Ishikawa (cell line): ENCODE measurements at regions not wholly inside any gene's neighbourhood (a gene's known extent, or its start where the extent isn't known, plus 50 kb on each side); places are given as distances from the start of the nearest gene placed in this dataset.

ENCODE experiments used
- CEBPB ChIP-seq: IDR thresholded peaks from 2 replicates; pipeline ENCODE4 v1.6.1; 2012
- CREB1 ChIP-seq: IDR thresholded peaks from 2 replicates; pipeline ENCODE4 v1.6.1; 2012; ENCODE audit warnings: low read depth
- EGR1 ChIP-seq: IDR thresholded peaks from 2 replicates; pipeline ENCODE4 v1.6.1; 2012
- EP300 ChIP-seq: IDR thresholded peaks from 2 replicates; pipeline ENCODE4 v1.6.1; 2012; ENCODE audit warnings: borderline replicate concordance
- FOXM1 ChIP-seq: IDR thresholded peaks from 2 replicates; pipeline ENCODE4 v1.6.1; 2012; ENCODE audit warnings: low read depth, borderline replicate concordance
- NFIC ChIP-seq: IDR thresholded peaks from 2 replicates; pipeline ENCODE4 v1.6.1; 2012
- RAD21 ChIP-seq: IDR thresholded peaks from 2 replicates; pipeline ENCODE4 v1.6.1; 2012; ENCODE audit warnings: low read depth
- TAF1 ChIP-seq: IDR thresholded peaks from 2 replicates; pipeline ENCODE4 v1.6.1; 2012; ENCODE audit warnings: low read depth, mild to moderate bottlenecking
- TCF12 ChIP-seq: IDR thresholded peaks from 2 replicates; pipeline ENCODE4 v1.6.1; 2012; ENCODE audit warnings: low read depth
- TEAD4 ChIP-seq: IDR thresholded peaks from 2 replicates; pipeline ENCODE4 v1.6.1; 2012
- YY1 ChIP-seq: IDR thresholded peaks from 2 replicates; pipeline ENCODE4 v1.6.1; 2012; ENCODE audit warnings: low read depth
- ZBTB7A ChIP-seq: IDR thresholded peaks from 2 replicates; pipeline ENCODE4 v1.6.1; 2012; ENCODE audit warnings: low read depth
- TF ChIP-seq, protein P1 (sequence below): IDR thresholded peaks from 2 replicates; pipeline ENCODE4 v1.6.1; 2012
- TF ChIP-seq, protein P2 (sequence below): IDR thresholded peaks from 2 replicates; pipeline ENCODE4 v1.6.1; 2012; ENCODE audit warnings: low read depth, mild to moderate bottlenecking
- TF ChIP-seq, protein P3 (sequence below): IDR thresholded peaks from 2 replicates; pipeline ENCODE4 v1.6.1; 2012

DNA sequence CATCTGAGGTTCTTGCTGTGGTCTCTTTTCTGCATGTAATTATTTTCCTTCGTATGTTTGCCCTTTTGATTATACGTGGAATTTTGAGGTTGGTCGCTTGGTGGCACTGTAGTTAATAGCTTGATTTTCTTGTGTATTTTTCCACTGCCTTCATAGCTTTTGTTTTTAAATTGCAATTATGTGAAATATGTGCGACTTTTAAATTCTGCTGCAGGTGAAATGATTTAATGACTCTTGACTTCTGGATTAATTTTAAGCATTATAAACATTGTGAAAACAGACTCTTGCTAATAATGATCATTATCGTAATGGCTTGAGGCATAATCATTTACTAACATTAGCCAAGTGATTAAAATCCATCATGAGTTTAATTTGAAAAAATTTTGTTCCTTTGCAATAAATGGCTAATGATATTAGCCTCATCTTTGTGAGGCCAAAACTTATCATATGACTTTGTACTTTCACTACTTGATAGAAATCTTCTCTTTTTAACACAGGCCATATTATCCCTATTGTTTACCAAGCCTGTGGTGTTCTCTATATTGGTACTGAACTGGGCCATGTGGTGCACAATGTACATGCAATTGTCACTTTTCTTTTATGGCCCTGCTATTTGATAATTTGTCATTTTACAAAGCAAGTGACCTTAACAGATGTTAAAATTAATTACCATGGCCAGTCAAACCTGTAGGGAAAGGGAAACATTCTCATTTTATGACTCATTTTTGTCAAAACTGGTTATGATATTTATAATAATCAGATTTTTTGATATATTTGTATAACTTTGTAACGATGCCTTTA is 62.8 kb upstream of the NEUROD1 start:
- TF ChIP-seq EP300 (no peak), RAD21 (peak; percentile 80), EGR1 (no peak)

DNA sequence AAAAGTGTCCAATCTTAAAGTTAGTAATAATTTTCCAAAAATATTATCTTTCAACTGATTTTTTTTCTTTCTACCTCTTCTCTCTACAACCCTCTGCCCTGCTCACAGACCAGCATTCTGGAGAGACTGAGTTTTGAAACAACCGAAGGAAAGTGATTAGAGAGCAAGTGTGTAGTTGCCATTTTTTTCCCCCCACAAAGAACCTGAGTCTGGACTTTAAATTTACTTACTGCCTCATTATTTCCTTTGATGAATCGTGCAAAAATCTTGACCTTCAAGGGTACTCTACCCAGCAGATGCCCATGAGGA is 63.4 kb upstream of the NEUROD1 start:
- no peak for TF ChIP-seq FOXM1
- no peak for TF ChIP-seq TCF12
- TF ChIP-seq CEBPB = no peak

DNA sequence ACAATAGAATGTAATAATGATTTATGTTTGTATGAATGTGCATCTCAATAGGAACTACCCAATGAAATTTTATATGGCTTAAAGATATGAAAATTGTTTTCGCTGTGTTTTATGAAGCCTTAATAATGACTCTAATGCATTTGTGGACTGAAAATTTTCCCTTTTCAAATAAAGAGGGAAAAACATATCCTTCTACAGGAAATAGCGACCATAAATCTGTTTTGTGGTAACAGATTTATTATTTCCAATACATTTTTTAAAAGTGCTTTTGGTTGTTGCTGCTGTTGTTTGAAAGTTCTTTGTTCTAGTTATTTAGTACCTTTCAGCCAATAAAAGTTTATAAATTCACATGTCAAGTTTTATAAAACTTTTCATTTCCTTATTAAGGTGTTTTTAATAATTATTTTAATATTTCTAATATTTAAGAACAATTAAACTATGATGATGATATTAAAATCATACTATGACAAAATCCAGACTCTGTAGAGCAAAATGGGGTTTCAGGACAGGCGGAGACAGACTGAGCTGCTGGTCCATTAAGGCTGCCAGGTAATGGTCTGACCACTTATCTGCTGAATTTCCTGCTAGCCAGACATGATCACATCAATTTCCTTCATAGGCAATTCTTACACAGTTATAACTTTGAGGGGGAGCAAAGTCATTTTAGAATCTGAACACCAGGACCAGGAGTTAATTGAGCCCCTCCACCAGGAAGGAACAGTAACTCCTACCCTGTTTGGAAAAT is 65.7 kb upstream of the NEUROD1 start:
- TF ChIP-seq, protein P1, sequence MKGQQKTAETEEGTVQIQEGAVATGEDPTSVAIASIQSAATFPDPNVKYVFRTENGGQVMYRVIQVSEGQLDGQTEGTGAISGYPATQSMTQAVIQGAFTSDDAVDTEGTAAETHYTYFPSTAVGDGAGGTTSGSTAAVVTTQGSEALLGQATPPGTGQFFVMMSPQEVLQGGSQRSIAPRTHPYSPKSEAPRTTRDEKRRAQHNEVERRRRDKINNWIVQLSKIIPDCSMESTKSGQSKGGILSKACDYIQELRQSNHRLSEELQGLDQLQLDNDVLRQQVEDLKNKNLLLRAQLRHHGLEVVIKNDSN = no peak
- TF ChIP-seq EGR1 = no peak
- TF ChIP-seq ZBTB7A = no peak
- TF ChIP-seq CEBPB = no peak
- TF ChIP-seq RAD21 = no peak
- no peak for TF ChIP-seq TEAD4
- TF ChIP-seq TAF1 = no peak
- no peak for TF ChIP-seq FOXM1
- TF ChIP-seq, protein P2, sequence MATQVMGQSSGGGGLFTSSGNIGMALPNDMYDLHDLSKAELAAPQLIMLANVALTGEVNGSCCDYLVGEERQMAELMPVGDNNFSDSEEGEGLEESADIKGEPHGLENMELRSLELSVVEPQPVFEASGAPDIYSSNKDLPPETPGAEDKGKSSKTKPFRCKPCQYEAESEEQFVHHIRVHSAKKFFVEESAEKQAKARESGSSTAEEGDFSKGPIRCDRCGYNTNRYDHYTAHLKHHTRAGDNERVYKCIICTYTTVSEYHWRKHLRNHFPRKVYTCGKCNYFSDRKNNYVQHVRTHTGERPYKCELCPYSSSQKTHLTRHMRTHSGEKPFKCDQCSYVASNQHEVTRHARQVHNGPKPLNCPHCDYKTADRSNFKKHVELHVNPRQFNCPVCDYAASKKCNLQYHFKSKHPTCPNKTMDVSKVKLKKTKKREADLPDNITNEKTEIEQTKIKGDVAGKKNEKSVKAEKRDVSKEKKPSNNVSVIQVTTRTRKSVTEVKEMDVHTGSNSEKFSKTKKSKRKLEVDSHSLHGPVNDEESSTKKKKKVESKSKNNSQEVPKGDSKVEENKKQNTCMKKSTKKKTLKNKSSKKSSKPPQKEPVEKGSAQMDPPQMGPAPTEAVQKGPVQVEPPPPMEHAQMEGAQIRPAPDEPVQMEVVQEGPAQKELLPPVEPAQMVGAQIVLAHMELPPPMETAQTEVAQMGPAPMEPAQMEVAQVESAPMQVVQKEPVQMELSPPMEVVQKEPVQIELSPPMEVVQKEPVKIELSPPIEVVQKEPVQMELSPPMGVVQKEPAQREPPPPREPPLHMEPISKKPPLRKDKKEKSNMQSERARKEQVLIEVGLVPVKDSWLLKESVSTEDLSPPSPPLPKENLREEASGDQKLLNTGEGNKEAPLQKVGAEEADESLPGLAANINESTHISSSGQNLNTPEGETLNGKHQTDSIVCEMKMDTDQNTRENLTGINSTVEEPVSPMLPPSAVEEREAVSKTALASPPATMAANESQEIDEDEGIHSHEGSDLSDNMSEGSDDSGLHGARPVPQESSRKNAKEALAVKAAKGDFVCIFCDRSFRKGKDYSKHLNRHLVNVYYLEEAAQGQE = no peak
- TF ChIP-seq YY1 = no peak
- no peak for TF ChIP-seq NFIC
- TF ChIP-seq, protein P3, sequence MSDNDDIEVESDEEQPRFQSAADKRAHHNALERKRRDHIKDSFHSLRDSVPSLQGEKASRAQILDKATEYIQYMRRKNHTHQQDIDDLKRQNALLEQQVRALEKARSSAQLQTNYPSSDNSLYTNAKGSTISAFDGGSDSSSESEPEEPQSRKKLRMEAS = no peak
- TF ChIP-seq TCF12 = no peak

DNA sequence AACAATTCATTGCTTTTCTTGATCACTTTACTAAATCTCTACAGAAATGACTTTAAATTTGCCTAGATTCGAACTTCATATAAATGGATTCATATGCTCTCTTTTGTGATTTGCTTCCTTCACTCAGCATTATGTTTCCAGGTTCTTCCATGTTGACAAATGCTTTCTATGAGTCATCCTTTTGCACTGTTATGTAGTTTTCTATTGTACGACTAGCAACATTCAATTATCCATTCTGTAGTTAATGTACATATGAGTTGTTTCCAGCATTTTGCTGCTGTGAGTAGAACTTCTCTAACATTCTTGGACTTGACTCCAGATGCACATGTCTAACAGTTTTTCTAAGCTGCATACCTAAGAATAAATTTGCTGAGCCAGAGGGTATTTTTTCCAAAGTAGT is 66.5 kb upstream of the NEUROD1 start:
- TF ChIP-seq TAF1 (no peak), EP300 (no peak), ZBTB7A (no peak), CREB1 (no peak), YY1 (no peak), FOXM1 (no peak), TEAD4 (no peak), RAD21 (no peak)

DNA sequence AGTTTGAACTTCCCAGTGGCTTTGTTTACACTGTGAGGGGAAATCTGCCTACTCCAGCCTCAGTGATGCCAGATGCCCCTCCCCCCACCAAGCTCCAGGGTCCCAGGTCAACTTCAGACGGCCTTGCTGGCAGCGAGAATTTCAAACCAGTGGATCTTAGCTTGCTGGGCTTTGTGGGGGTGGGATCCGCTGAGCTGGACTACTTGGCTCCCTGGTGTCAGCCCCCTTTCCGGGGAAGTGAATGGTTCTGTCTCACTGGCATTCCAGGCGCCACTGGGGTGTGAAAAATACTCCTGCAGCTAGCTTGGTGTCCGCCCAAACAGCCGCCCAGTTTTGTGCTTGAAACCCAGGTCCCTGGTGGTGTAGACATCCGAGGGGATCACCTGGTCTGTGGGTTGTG is 70.0 kb upstream of the NEUROD1 start:
- TF ChIP-seq CEBPB = no peak
- no peak for TF ChIP-seq TCF12
- TF ChIP-seq, protein P2 = no peak
- no peak for TF ChIP-seq EP300
- no peak for TF ChIP-seq EGR1
- no peak for TF ChIP-seq YY1
- no peak for TF ChIP-seq NFIC
- no peak for TF ChIP-seq TEAD4
- no peak for TF ChIP-seq FOXM1
- TF ChIP-seq ZBTB7A = no peak
- TF ChIP-seq TAF1 = no peak
- TF ChIP-seq, protein P3 = no peak
- TF ChIP-seq CREB1 = no peak
- no peak for TF ChIP-seq RAD21
- TF ChIP-seq, protein P1 = no peak
